K562 (cell line): ENCODE measurements at regions not wholly inside any gene's neighbourhood (a gene's known extent, or its start where the extent isn't known, plus 50 kb on each side); places are given as distances from the start of the nearest gene placed in this dataset.

Source experiments
- AFF4 ChIP-seq: sonication (generic); formaldehyde crosslinking; IDR thresholded peaks from 2 replicates; pipeline ENCODE4 v1.8.0; 2023; ENCODE audit warnings: mild to moderate bottlenecking, missing genetic modification reagents
- BCL6 ChIP-seq: fragments of 250-450 bp; sonication (Bioruptor Pico); IDR thresholded peaks from 2 replicates; pipeline ENCODE4 v1.4.0; 2020
- CBFA2T3 ChIP-seq: fragments of 450-650 bp; IDR thresholded peaks from 2 replicates; pipeline ENCODE4 v1.6.1; 2017
- CXXC5 ChIP-seq: fragments of 250-450 bp; sonication (Bioruptor Pico); IDR thresholded peaks from 2 replicates; pipeline ENCODE4 v1.8.0; 2022; ENCODE audit warnings: inconsistent platforms, mild to moderate bottlenecking, moderate library complexity
- KAT7 ChIP-seq: sonication (generic); formaldehyde crosslinking; IDR thresholded peaks from 2 replicates; pipeline ENCODE4 v1.8.0; 2022; ENCODE audit warnings: missing genetic modification reagents, mild to moderate bottlenecking, borderline replicate concordance
- KLF10 ChIP-seq: fragments of 250-450 bp; sonication (Bioruptor Pico); IDR thresholded peaks from 2 replicates; pipeline ENCODE4 v1.6.1; 2021; ENCODE audit warnings: matching md5 sums
- NFE2 ChIP-seq: IDR thresholded peaks from 2 replicates; pipeline ENCODE4 v1.6.1; 2014; ENCODE audit warnings: antibody characterized with exemption, low read depth
- POLR2AphosphoS2 ChIP-seq: IDR thresholded peaks from 2 replicates; pipeline ENCODE4 v1.6.1; 2012; ENCODE audit warnings: low read length, improper control_type of control experiment
- SFPQ ChIP-seq: fragments of 200-400 bp; formaldehyde crosslinking; IDR thresholded peaks from 2 replicates; pipeline ENCODE4 v1.6.1; 2017; ENCODE audit warnings: mild to moderate bottlenecking, low read depth, low read length, moderate library complexity
- SMAD4 ChIP-seq: fragments of 250-450 bp; sonication (Bioruptor Pico); conservative IDR thresholded peaks from 2 replicates; pipeline ENCODE4 v1.8.0; 2021; ENCODE audit warnings: inconsistent platforms, mild to moderate bottlenecking, moderate library complexity
- TGIF2 ChIP-seq: sonication (generic); formaldehyde crosslinking; IDR thresholded peaks from 2 replicates; pipeline ENCODE4 v1.8.1; 2022; ENCODE audit warnings: mild to moderate bottlenecking, missing genetic modification reagents, moderate library complexity
- ZNF318 ChIP-seq, 2 experiments: fragments of 450-650 bp; IDR thresholded peaks; 2 replicates each; pipeline ENCODE4 v1.6.1; 2016; ENCODE audit warnings: mild to moderate bottlenecking in 2 of 2, borderline replicate concordance in 1 of 2, low read depth in 1 of 2, moderate library complexity in 1 of 2
- ZNF830 ChIP-seq: fragments of 250-450 bp; sonication (Bioruptor Pico); IDR thresholded peaks from 2 replicates; pipeline ENCODE4 v1.5.0; 2021; ENCODE audit warnings: mild to moderate bottlenecking

DNA sequence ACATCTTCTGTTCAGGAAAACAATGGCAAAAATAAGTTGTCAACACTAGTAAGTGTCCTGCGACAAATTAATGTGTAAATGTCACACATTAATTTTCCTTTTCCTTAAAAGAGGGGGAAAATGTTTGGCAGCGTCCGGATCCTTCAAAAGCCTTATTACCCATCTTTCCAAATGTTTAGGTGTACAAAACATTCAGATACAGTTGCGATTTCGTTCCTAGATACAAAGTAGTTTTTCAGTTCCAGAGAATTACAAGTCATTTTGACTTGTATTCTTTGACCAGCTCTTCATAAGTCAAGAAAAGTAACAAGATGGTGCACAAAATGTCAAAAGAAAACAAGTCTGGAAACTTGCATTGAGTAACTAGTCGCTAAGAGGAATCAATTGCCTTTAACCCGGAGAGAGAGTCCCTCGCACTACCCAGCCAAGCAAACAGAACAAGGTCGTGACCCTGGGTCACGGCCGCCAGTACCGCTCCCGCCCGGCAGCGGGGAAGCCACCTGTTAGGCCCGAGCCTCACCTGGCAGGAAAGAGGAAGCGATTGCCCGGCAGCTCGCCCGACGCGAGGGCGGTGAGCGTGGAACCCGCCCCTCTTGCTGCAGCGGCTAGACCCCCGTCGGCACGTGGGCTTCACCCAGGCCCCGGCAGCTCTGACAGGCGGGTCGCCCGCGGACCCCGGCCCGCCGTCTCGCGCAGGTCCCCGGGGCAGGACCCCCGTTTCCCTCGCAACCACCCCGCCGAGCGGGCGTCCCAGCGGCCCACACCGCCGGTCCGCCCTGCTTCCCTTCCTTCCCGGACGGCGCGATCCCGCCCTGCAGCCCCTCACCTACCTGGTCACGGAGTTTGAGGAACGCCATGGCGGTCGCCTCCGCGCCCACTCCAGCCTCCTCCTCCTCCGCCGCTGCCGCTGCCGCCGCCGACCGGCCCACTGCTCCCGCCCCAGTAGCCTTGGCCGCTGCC, 61.0 kb upstream of the ANKRD28 start (continued):
- 0 out of 2 replicates have a peak, but pooled peaks have one; percentile 21 for TF ChIP-seq AFF4 (CRISPR knock-in tag)
- TF ChIP-seq CXXC5, result peak; percentile 77
- peak; percentile 74; the same call in 1 of the 2 replicates for TF ChIP-seq TGIF2 (CRISPR knock-in tag)
- TF ChIP-seq ZNF830 (CRISPR knock-in tag), result no peak
- no peak for TF ChIP-seq KLF10 (CRISPR knock-in tag)
- TF ChIP-seq BCL6, result no peak
- no peak for TF ChIP-seq CBFA2T3
- TF ChIP-seq POLR2AphosphoS2, result no peak
- TF ChIP-seq NFE2, result no peak
- no peak for TF ChIP-seq SFPQ
- peak; percentile 94; the same call in 1 of the 2 replicates for TF ChIP-seq KAT7
- TF ChIP-seq ZNF318 (IDR thresholded peaks at IDR 0.05; ENCODE audit: borderline replicate concordance in 1 of 2, low read depth in 1 of 2), result no peak
- 0 out of 2 replicates have a peak, but pooled peaks have one; percentile 40 for TF ChIP-seq SMAD4 (CRISPR knock-in tag)
